RWPE1 (cell line): ENCODE measurements at regions not wholly inside any gene's neighbourhood (a gene's known extent, or its start where the extent isn't known, plus 50 kb on each side); places are given as distances from the start of the nearest gene placed in this dataset.

ENCODE experiments used
- CTCF ChIA-PET: fragments of 350-600 bp; sonication (Branson Sonifier 250); formaldehyde crosslinking; extraction: SDS; loops from one replicate; lab custom pipeline; 2021; lab: Yijun Ruan, JAX
- POLR2A ChIA-PET: fragments of 400-600 bp; formaldehyde crosslinking; extraction: SDS; loops from one replicate; lab custom pipeline; 2020; ENCODE audit warnings: antibody characterized with exemption; ENCODE audit not compliant: low non-redundant PET; lab: Yijun Ruan, JAX
- DNase-seq: peaks from one replicate; pipeline ENCODE4 v3.0.0; 2012; ENCODE audit warnings: low spot score
- H3K27ac ChIP-seq: fragments of 450-650 bp; 2 replicates; pipeline ENCODE4 v1.5.1; 2017
- CTCF ChIP-seq: fragments of 450-650 bp; conservative IDR thresholded peaks from 2 replicates; pipeline ENCODE4 v1.5.1; 2017; ENCODE audit warnings: low read depth, mild to moderate bottlenecking

DNA sequence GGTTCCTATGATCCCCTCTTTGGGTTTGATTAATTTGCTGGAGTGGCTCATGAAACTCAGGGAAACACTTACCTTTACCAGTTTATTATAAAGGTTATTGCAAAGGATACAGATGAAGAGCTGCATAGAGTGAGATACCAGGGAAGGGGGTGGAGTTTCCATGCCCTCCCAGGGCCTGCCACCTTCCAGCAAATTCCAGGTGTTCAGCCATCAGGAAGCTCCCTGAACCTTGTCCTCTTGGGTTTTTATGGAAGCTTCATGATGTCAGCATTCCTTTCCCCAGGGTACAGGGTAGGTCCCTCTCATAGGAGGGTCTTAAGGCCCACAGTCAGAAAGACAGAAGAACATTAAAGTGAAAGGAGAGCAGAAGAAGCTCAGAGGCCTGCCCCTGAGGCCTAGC is 123.9 kb upstream of the DCC start:
- no peak overlapping the region for H3K27ac ChIP-seq
- ChIA-PET POLR2A (no interaction called here), CTCF (no interaction called here)
- DNase-seq: no peak
- no peak for TF ChIP-seq CTCF

GRCh38 chr18:52216666-52217065 is 123.3 kb upstream of the DCC start:
- ChIA-PET POLR2A (no interaction called here), CTCF (no interaction called here)
- no peak overlapping the region for H3K27ac ChIP-seq
- DNase-seq: no peak
- no peak for TF ChIP-seq CTCF

- ChIA-PET CTCF (no interaction called here), POLR2A (no interaction called here)
- DNase-seq: no peak
- TF ChIP-seq CTCF: no peak
- no peak overlapping the region for H3K27ac ChIP-seq
Measured at GRCh38 chr18:52219102-52219501, 120.9 kb upstream of the DCC start.

- no peak overlapping the region for H3K27ac ChIP-seq
- POLR2A ChIA-PET: no interaction called here
- DNase-seq: no peak
- CTCF ChIA-PET: no interaction called here
- no peak for TF ChIP-seq CTCF
Measured at GRCh38 chr18:52220062-52220591, 119.9 kb upstream of the DCC start.

DNA sequence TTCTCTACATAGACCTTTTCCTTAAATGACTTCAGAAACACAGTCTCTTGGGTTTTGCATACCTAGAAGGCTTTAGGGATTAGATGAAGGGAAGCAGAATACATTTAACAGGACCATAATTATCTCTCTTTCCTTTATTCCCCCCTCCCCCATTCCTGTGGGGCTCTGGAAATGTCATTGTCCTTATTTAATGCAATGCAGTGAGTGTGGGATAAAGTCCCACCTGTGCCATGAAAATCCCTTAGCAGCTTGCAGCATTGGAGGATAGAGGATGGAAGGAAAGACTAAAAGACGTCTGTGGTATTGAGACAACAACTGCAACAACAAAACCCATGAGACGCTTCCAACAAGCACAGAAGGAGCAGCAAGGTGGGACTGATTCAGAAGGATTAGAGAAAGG is 117.8 kb upstream of the DCC start:
- H3K27ac ChIP-seq: no peak overlapping the region
- POLR2A ChIA-PET: no interaction called here
- DNase-seq: no peak
- TF ChIP-seq CTCF: no peak
- CTCF ChIA-PET: no interaction called here

DNA sequence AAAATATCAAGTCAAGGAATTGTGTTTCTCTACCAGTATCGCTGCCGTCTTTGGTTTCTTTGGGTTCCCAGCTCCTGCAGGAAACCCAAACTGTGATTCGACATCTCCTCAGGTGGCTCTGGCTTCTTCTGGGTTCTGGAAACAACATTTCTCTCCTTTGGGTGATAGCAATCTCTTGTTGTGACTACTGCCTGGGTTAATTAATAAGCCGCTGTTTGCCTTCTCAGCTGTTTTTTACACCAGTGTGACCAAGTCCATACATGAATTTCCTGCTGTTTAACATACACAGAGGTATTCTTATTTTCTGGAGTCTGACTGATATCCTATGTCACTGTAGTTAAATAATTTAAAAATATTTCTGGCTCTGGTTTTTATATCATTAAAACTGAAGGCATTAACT is 112.5 kb upstream of the DCC start:
- CTCF ChIA-PET: no interaction called here

More for the DNA sequence above, 112.5 kb upstream of the DCC start:
- no peak for TF ChIP-seq CTCF
- no peak for DNase-seq
- no peak overlapping the region for H3K27ac ChIP-seq
- POLR2A ChIA-PET: no interaction called here
